PC-9 (cell line): ENCODE measurements at regions not wholly inside any gene's neighbourhood (a gene's known extent, or its start where the extent isn't known, plus 50 kb on each side); places are given as distances from the start of the nearest gene placed in this dataset.

Experiments
- EZH2 ChIP-seq: fragments of 200-600 bp; sonication (generic); IDR thresholded peaks from 2 replicates; pipeline ENCODE4 v1.8.0; 2017; ENCODE audit warnings: antibody characterized with exemption, low read depth
- TF ChIP-seq, protein P1 (sequence below): fragments of 200-600 bp; sonication (generic); conservative IDR thresholded peaks from 2 replicates; pipeline ENCODE4 v1.6.1; 2017; ENCODE audit warnings: mixed run types, antibody characterized with exemption, mild to moderate bottlenecking, moderate library complexity

DNA sequence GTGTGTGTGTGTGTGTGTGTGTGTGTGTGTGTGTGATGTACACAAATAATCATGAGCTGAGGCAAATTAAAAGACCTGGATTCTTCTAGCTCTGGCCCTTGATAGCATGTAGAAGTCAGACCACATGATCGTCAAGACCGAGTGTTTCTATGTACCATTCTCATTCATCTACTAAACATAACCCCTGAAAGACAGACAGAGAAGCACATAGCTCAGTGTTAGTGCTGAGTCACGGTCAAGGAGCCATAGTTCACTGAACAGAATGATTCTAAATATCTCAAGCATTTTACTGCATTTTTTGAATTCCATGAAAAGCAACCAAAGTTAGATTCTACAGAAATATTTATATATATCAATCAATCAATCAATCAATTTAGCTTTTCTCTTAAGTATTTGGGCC is 412.3 kb upstream of the CXorf51A start:
- TF ChIP-seq, protein P1, sequence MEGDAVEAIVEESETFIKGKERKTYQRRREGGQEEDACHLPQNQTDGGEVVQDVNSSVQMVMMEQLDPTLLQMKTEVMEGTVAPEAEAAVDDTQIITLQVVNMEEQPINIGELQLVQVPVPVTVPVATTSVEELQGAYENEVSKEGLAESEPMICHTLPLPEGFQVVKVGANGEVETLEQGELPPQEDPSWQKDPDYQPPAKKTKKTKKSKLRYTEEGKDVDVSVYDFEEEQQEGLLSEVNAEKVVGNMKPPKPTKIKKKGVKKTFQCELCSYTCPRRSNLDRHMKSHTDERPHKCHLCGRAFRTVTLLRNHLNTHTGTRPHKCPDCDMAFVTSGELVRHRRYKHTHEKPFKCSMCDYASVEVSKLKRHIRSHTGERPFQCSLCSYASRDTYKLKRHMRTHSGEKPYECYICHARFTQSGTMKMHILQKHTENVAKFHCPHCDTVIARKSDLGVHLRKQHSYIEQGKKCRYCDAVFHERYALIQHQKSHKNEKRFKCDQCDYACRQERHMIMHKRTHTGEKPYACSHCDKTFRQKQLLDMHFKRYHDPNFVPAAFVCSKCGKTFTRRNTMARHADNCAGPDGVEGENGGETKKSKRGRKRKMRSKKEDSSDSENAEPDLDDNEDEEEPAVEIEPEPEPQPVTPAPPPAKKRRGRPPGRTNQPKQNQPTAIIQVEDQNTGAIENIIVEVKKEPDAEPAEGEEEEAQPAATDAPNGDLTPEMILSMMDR = no peak
- no peak for TF ChIP-seq EZH2
